Sigmoid colon (tissue), 4 donors: ENCODE measurements at regions not wholly inside any gene's neighbourhood (a gene's known extent, or its start where the extent isn't known, plus 50 kb on each side); places are given as distances from the start of the nearest gene placed in this dataset.
"Not testable (repeated sequence)": the region's sequence is repeated elsewhere in the genome, so short reads cannot be mapped to it uniquely, and the experiment has no call there.

Experiments used
- CTCF ChIP-seq, 4 experiments: fragments of 450-650 bp in 3 of 4; fragments of 200-600 bp in 1 of 4; IDR thresholded peaks; one replicate each; pipeline ENCODE4 v1.5.1; 2016 to 2019; ENCODE audit warnings: antibody characterized with exemption in 4 of 4, mild to moderate bottlenecking in 3 of 4, moderate library complexity in 2 of 4
- EP300 ChIP-seq, 4 donors: sonication (generic); formaldehyde crosslinking; IDR thresholded peaks; one replicate each; pipeline ENCODE4 v1.6.1; 2017; ENCODE audit warnings: antibody characterized with exemption in 4 of 4
- POLR2A ChIP-seq, 2 donors: fragments of 450-650 bp; IDR thresholded peaks; one replicate each; pipeline ENCODE4 v1.6.1; 2016; ENCODE audit warnings: antibody characterized with exemption in 2 of 2, mild to moderate bottlenecking in 2 of 2, moderate library complexity in 2 of 2

GRCh38 chr9:39503178-39503577, 147.7 kb downstream of the SPATA31A1 start:
- not testable (repeated sequence) for TF ChIP-seq POLR2A, CTCF, EP300 (IDR thresholded peaks at IDR 0.05)
